ENCODE measurements at regions not wholly inside any gene's neighbourhood (a gene's known extent, or its start where the extent isn't known, plus 50 kb on each side); places are given as distances from the start of the nearest gene placed in this dataset.
"Not testable (repeated sequence)": the region's sequence is repeated elsewhere in the genome, so short reads cannot be mapped to it uniquely, and the experiment has no call there.

GRCh38 chr6:48979806-48980205, 483.2 kb downstream of the MMUT start:
- H3K27ac Mint-ChIP-seq: no peak overlapping the region
- DNase-seq: no peak
- H3K27me3 Mint-ChIP-seq: no peaks in the 10 kb centered on the region
- no peaks in the 10 kb centered on the region for H3K36me3 Mint-ChIP-seq (ENCODE audit: low read depth)
- peaks cover 8% of the 10 kb centered on the region for H3K9me3 Mint-ChIP-seq
- no peak overlapping the region for H3K4me3 Mint-ChIP-seq
- H3K4me1 Mint-ChIP-seq (ENCODE audit: low read depth): no peaks in the 10 kb centered on the region

- no peak for DNase-seq
These were observed 484.0 kb downstream of the MMUT start for GRCh38 chr6:48979085-48979484.

GRCh38 chr6:48978016-48978415, 485.0 kb downstream of the MMUT start:
- DNase-seq: no peak
- H3K4me1 Mint-ChIP-seq (ENCODE audit: low read depth): no peaks in the 10 kb centered on the region
- no peak overlapping the region for H3K27ac Mint-ChIP-seq
- H3K9me3 Mint-ChIP-seq: peaks cover 8% of the 10 kb centered on the region
- no peaks in the 10 kb centered on the region for H3K36me3 Mint-ChIP-seq (ENCODE audit: low read depth)
- no peak overlapping the region for H3K4me3 Mint-ChIP-seq
- no peaks in the 10 kb centered on the region for H3K27me3 Mint-ChIP-seq

More at GRCh38 chr6:48979085-48979484, 484.0 kb downstream of the MMUT start:
- H3K27ac Mint-ChIP-seq: no peak overlapping the region
- H3K27me3 Mint-ChIP-seq: no peaks in the 10 kb centered on the region
- H3K9me3 Mint-ChIP-seq: peaks cover 8% of the 10 kb centered on the region
- H3K4me3 Mint-ChIP-seq: no peak overlapping the region
- no peaks in the 10 kb centered on the region for H3K36me3 Mint-ChIP-seq (ENCODE audit: low read depth)
- H3K4me1 Mint-ChIP-seq (ENCODE audit: low read depth): no peaks in the 10 kb centered on the region

- H3K4me1 Mint-ChIP-seq (ENCODE audit: low read depth): no peaks in the 10 kb centered on the region
- no peaks in the 10 kb centered on the region for H3K36me3 Mint-ChIP-seq (ENCODE audit: low read depth)
- peaks cover 7% of the 10 kb centered on the region for H3K9me3 Mint-ChIP-seq
- H3K27ac Mint-ChIP-seq: no peak overlapping the region
- H3K4me3 Mint-ChIP-seq: no peak overlapping the region
- no peaks in the 10 kb centered on the region for H3K27me3 Mint-ChIP-seq
- DNase-seq: no peak
These were observed 485.5 kb downstream of the MMUT start for GRCh38 chr6:48977573-48977972.

GRCh38 chr6:48973491-48973890, 489.6 kb downstream of the MMUT start:
- no peaks in the 10 kb centered on the region for H3K4me1 Mint-ChIP-seq (ENCODE audit: low read depth)
- no peak for DNase-seq
- no peaks in the 10 kb centered on the region for H3K36me3 Mint-ChIP-seq (ENCODE audit: low read depth)
- peaks cover 4% of the 10 kb centered on the region for H3K9me3 Mint-ChIP-seq
- H3K27me3 Mint-ChIP-seq: no peaks in the 10 kb centered on the region
- no peak overlapping the region for H3K27ac Mint-ChIP-seq
- no peak overlapping the region for H3K4me3 Mint-ChIP-seq

- no peak for DNase-seq
- H3K9me3 Mint-ChIP-seq: peaks cover 4% of the 10 kb centered on the region
- no peak overlapping the region for H3K27ac Mint-ChIP-seq
- no peak overlapping the region for H3K4me3 Mint-ChIP-seq
- H3K27me3 Mint-ChIP-seq: no peaks in the 10 kb centered on the region
- H3K36me3 Mint-ChIP-seq (ENCODE audit: low read depth): no peaks in the 10 kb centered on the region
- no peaks in the 10 kb centered on the region for H3K4me1 Mint-ChIP-seq (ENCODE audit: low read depth)
These were observed 501.2 kb downstream of the MMUT start for GRCh38 chr6:48961781-48962415.

- Mint-ChIP-seq H3K27me3 (no peaks in the 10 kb centered on the region), H3K4me1 (ENCODE audit: low read depth) (no peaks in the 10 kb centered on the region), H3K9me3 (peaks cover 3% of the 10 kb centered on the region), H3K27ac (no peak overlapping the region), H3K36me3 (ENCODE audit: low read depth) (no peaks in the 10 kb centered on the region), H3K4me3 (no peak overlapping the region)
- DNase-seq: no peak
These were observed 503.6 kb downstream of the MMUT start for GRCh38 chr6:48959251-48960060.

GRCh38 chr6:48957781-48958180, 505.3 kb downstream of the MMUT start:
- Mint-ChIP-seq H3K4me3 (no peak overlapping the region), H3K27ac (no peak overlapping the region), H3K27me3 (no peaks in the 10 kb centered on the region), H3K36me3 (ENCODE audit: low read depth) (no peaks in the 10 kb centered on the region), H3K9me3 (peaks cover 3% of the 10 kb centered on the region), H3K4me1 (ENCODE audit: low read depth) (no peaks in the 10 kb centered on the region)
- no peak for DNase-seq

- DNase-seq: no peak
These were observed 511.1 kb downstream of the MMUT start for GRCh38 chr6:48951917-48952316.

GRCh38 chr6:48944276-48944675, 518.8 kb downstream of the MMUT start:
- DNase-seq; H3K4me1 Mint-ChIP-seq (ENCODE audit: low read depth); H3K27ac Mint-ChIP-seq; H3K4me3 Mint-ChIP-seq; H3K36me3 Mint-ChIP-seq (ENCODE audit: low read depth); H3K9me3 Mint-ChIP-seq; H3K27me3 Mint-ChIP-seq: not testable (repeated sequence)

More at GRCh38 chr6:48951917-48952316, 511.1 kb downstream of the MMUT start:
- H3K4me3 Mint-ChIP-seq: no peak overlapping the region
- H3K36me3 Mint-ChIP-seq (ENCODE audit: low read depth): no peaks in the 10 kb centered on the region
- H3K4me1 Mint-ChIP-seq (ENCODE audit: low read depth): no peaks in the 10 kb centered on the region
- peaks cover 2% of the 10 kb centered on the region for H3K9me3 Mint-ChIP-seq
- H3K27ac Mint-ChIP-seq: no peak overlapping the region
- H3K27me3 Mint-ChIP-seq: no peaks in the 10 kb centered on the region

- no peaks in the 10 kb centered on the region for H3K27me3 Mint-ChIP-seq
- no peak overlapping the region for H3K4me3 Mint-ChIP-seq
- no peaks in the 10 kb centered on the region for H3K4me1 Mint-ChIP-seq (ENCODE audit: low read depth)
- DNase-seq: no peak
- no peak overlapping the region for H3K27ac Mint-ChIP-seq
- peaks cover 23% of the 10 kb centered on the region for H3K9me3 Mint-ChIP-seq
- H3K36me3 Mint-ChIP-seq (ENCODE audit: low read depth): no peaks in the 10 kb centered on the region
These were observed 529.9 kb downstream of the MMUT start for GRCh38 chr6:48933136-48933535.

- Mint-ChIP-seq H3K27me3 (no peaks in the 10 kb centered on the region), H3K27ac (no peak overlapping the region), H3K4me3 (no peak overlapping the region), H3K9me3 (peaks cover 12% of the 10 kb centered on the region), H3K4me1 (ENCODE audit: low read depth) (no peaks in the 10 kb centered on the region), H3K36me3 (ENCODE audit: low read depth) (no peaks in the 10 kb centered on the region)
- DNase-seq: no peak
These were observed 534.1 kb downstream of the MMUT start for GRCh38 chr6:48928937-48929336.

- DNase-seq: no peak
- Mint-ChIP-seq H3K4me1 (ENCODE audit: low read depth) (no peaks in the 10 kb centered on the region), H3K36me3 (ENCODE audit: low read depth) (no peaks in the 10 kb centered on the region), H3K27me3 (no peaks in the 10 kb centered on the region), H3K9me3 (peaks cover 6% of the 10 kb centered on the region), H3K4me3 (no peak overlapping the region), H3K27ac (no peak overlapping the region)
These were observed 540.2 kb downstream of the MMUT start for GRCh38 chr6:48922837-48923236.

GRCh38 chr6:48919555-48919954, 543.5 kb downstream of the MMUT start:
- Mint-ChIP-seq H3K4me1 (ENCODE audit: low read depth) (no peaks in the 10 kb centered on the region), H3K4me3 (no peak overlapping the region), H3K27me3 (no peaks in the 10 kb centered on the region), H3K27ac (no peak overlapping the region), H3K9me3 (peaks cover 3% of the 10 kb centered on the region), H3K36me3 (ENCODE audit: low read depth) (no peaks in the 10 kb centered on the region)
- DNase-seq: no peak

- H3K27ac Mint-ChIP-seq: no peak overlapping the region
- no peak for DNase-seq
These were observed 545.8 kb downstream of the MMUT start for GRCh38 chr6:48917233-48917632.

More at GRCh38 chr6:48917233-48917632, 545.8 kb downstream of the MMUT start:
- peaks cover 7% of the 10 kb centered on the region for H3K9me3 Mint-ChIP-seq
- no peaks in the 10 kb centered on the region for H3K4me1 Mint-ChIP-seq (ENCODE audit: low read depth)
- H3K4me3 Mint-ChIP-seq: no peak overlapping the region
- no peaks in the 10 kb centered on the region for H3K36me3 Mint-ChIP-seq (ENCODE audit: low read depth)
- no peaks in the 10 kb centered on the region for H3K27me3 Mint-ChIP-seq

Data from activated T-cell treated with anti-CD3 and anti-CD28 coated beads, Interleukin-2, amount 50 U/mL, for 24 hours (primary cell).